ENCODE measurements at regions not wholly inside any gene's neighbourhood (a gene's known extent, or its start where the extent isn't known, plus 50 kb on each side); places are given as distances from the start of the nearest gene placed in this dataset.

- Histone ChIP-seq H3K9me3 (no peaks in the 10 kb centered on the region), H3K36me3 (ENCODE audit: low read depth) (no peaks in the 10 kb centered on the region), H3K4me3 (no peak overlapping the region), H3K4me1 (ENCODE audit: low read depth) (no peaks in the 10 kb centered on the region)
- DNase-seq (no peak), ATAC-seq (no peak)
- intact Hi-C loops (cut with DNase I, micrococcal nuclease) = no loop called here
- no peak for TF ChIP-seq CTCF (IDR thresholded peaks at IDR 0.05)
Measured at GRCh38 chr1:69491416-69491815, 76.3 kb upstream of the LRRC7 start.

- TF ChIP-seq CTCF (IDR thresholded peaks at IDR 0.05) = no peak
- no peak for DNase-seq
- Histone ChIP-seq H3K4me1 (ENCODE audit: low read depth) (no peaks in the 10 kb centered on the region), H3K9me3 (no peaks in the 10 kb centered on the region), H3K4me3 (no peak overlapping the region), H3K36me3 (ENCODE audit: low read depth) (no peaks in the 10 kb centered on the region)
- ATAC-seq = no peak
- intact Hi-C loops (cut with DNase I, micrococcal nuclease) = no loop called here
Measured at GRCh38 chr1:69492286-69492685, 75.4 kb upstream of the LRRC7 start.

- ATAC-seq (no peak), DNase-seq (no peak)
- intact Hi-C loops (cut with DNase I, micrococcal nuclease) = no loop called here
- Histone ChIP-seq H3K9me3 (no peaks in the 10 kb centered on the region), H3K4me1 (ENCODE audit: low read depth) (no peaks in the 10 kb centered on the region), H3K36me3 (ENCODE audit: low read depth) (no peaks in the 10 kb centered on the region), H3K4me3 (no peak overlapping the region)
- TF ChIP-seq CTCF (IDR thresholded peaks at IDR 0.05) = no peak
Measured at GRCh38 chr1:69494221-69494620, 73.5 kb upstream of the LRRC7 start.

GRCh38 chr1:69497441-69498221 lies 70.1 kb upstream of the LRRC7 start:
- Histone ChIP-seq H3K4me3 (no peak overlapping the region), H3K9me3 (no peaks in the 10 kb centered on the region), H3K36me3 (ENCODE audit: low read depth) (no peaks in the 10 kb centered on the region), H3K4me1 (ENCODE audit: low read depth) (no peaks in the 10 kb centered on the region)
- intact Hi-C loops (cut with DNase I, micrococcal nuclease) = no loop called here
- no peak for ATAC-seq
- TF ChIP-seq CTCF (IDR thresholded peaks at IDR 0.05) = no peak
- DNase-seq = no peak

GRCh38 chr1:69498711-69499110 lies 69.0 kb upstream of the LRRC7 start:
- DNase-seq (no peak), ATAC-seq (no peak)
- Histone ChIP-seq H3K9me3 (no peaks in the 10 kb centered on the region), H3K36me3 (ENCODE audit: low read depth) (no peaks in the 10 kb centered on the region), H3K4me3 (no peak overlapping the region), H3K4me1 (ENCODE audit: low read depth) (no peaks in the 10 kb centered on the region)
- intact Hi-C loops (cut with DNase I, micrococcal nuclease) = no loop called here
- TF ChIP-seq CTCF (IDR thresholded peaks at IDR 0.05) = no peak

Data from mucosa of descending colon (tissue), 3 donors.